Neural crest cell (in vitro differentiated cells): ENCODE measurements at regions not wholly inside any gene's neighbourhood (a gene's known extent, or its start where the extent isn't known, plus 50 kb on each side); places are given as distances from the start of the nearest gene placed in this dataset.

Source experiments
- DNase-seq: peaks from one replicate; pipeline ENCODE4 v3.0.0; 2021; ENCODE audit warnings: low read depth, mixed read lengths, low spot score
- H3K27ac Mint-ChIP-seq: one replicate; pipeline ENCODE4 v1.8.0; 2021; ENCODE audit warnings: mild to moderate bottlenecking, mixed read lengths; ENCODE audit not compliant: unreplicated experiment
- H3K27me3 Mint-ChIP-seq: 2 replicates; pipeline ENCODE4 v1.8.0; 2021; ENCODE audit warnings: low read depth, mild to moderate bottlenecking, mixed read lengths
- H3K36me3 Mint-ChIP-seq: 2 replicates; pipeline ENCODE4 v1.8.0; 2021; ENCODE audit warnings: low read depth, mild to moderate bottlenecking, mixed read lengths
- H3K4me1 Mint-ChIP-seq: 2 replicates; pipeline ENCODE4 v1.8.0; 2021; ENCODE audit warnings: mixed read lengths
- H3K4me3 Mint-ChIP-seq: one replicate; pipeline ENCODE4 v1.8.0; 2021; ENCODE audit warnings: mild to moderate bottlenecking, mixed read lengths
- H3K9me3 Mint-ChIP-seq: 2 replicates; pipeline ENCODE4 v1.8.0; 2021; ENCODE audit warnings: mixed read lengths
- CTCF ChIP-seq: fragments of 200-600 bp; sonication (generic); conservative IDR thresholded peaks from 2 replicates; pipeline ENCODE4 v1.5.0; 2021; ENCODE audit warnings: antibody characterized with exemption, mild to moderate bottlenecking

- Mint-ChIP-seq H3K27ac (no peak overlapping the region), H3K4me3 (no peak overlapping the region), H3K36me3 (no peaks in the 10 kb centered on the region)
Observed at GRCh38 chr6:119848696-119849095, 499.1 kb upstream of the MAN1A1 start.

GRCh38 chr6:119845161-119845560 is 495.6 kb upstream of the MAN1A1 start:
- no peaks in the 10 kb centered on the region for H3K27me3 Mint-ChIP-seq
- no peak for TF ChIP-seq CTCF
- H3K4me1 Mint-ChIP-seq: peaks cover 7% of the 10 kb centered on the region
- peaks cover 3% of the 10 kb centered on the region for H3K9me3 Mint-ChIP-seq
- no peak for DNase-seq
- H3K4me3 Mint-ChIP-seq: no peak overlapping the region
- no peaks in the 10 kb centered on the region for H3K36me3 Mint-ChIP-seq
- no peak overlapping the region for H3K27ac Mint-ChIP-seq

More at GRCh38 chr6:119848696-119849095, 499.1 kb upstream of the MAN1A1 start:
- no peak for TF ChIP-seq CTCF
- Mint-ChIP-seq H3K4me1 (peaks cover 13% of the 10 kb centered on the region), H3K27me3 (no peaks in the 10 kb centered on the region), H3K9me3 (no peaks in the 10 kb centered on the region)
- no peak for DNase-seq

- no peaks in the 10 kb centered on the region for H3K27me3 Mint-ChIP-seq
- DNase-seq: no peak
- H3K9me3 Mint-ChIP-seq: peaks cover 3% of the 10 kb centered on the region
- TF ChIP-seq CTCF: no peak
- H3K27ac Mint-ChIP-seq: no peak overlapping the region
- no peak overlapping the region for H3K4me3 Mint-ChIP-seq
- H3K4me1 Mint-ChIP-seq: peaks cover 7% of the 10 kb centered on the region
- no peaks in the 10 kb centered on the region for H3K36me3 Mint-ChIP-seq
Observed at GRCh38 chr6:119844387-119844786, 494.8 kb upstream of the MAN1A1 start.

GRCh38 chr6:119842191-119842590 is 492.6 kb upstream of the MAN1A1 start:
- no peaks in the 10 kb centered on the region for H3K27me3 Mint-ChIP-seq
- H3K36me3 Mint-ChIP-seq: no peaks in the 10 kb centered on the region
- peaks cover 3% of the 10 kb centered on the region for H3K9me3 Mint-ChIP-seq
- H3K4me1 Mint-ChIP-seq: peaks cover 7% of the 10 kb centered on the region
- no peak overlapping the region for H3K4me3 Mint-ChIP-seq
- DNase-seq: no peak
- H3K27ac Mint-ChIP-seq: no peak overlapping the region
- no peak for TF ChIP-seq CTCF

GRCh38 chr6:119838043-119838442 is 488.5 kb upstream of the MAN1A1 start:
- Mint-ChIP-seq H3K4me1 (no peaks in the 10 kb centered on the region), H3K36me3 (no peaks in the 10 kb centered on the region), H3K27ac (no peak overlapping the region), H3K9me3 (peaks cover 3% of the 10 kb centered on the region), H3K4me3 (no peak overlapping the region), H3K27me3 (no peaks in the 10 kb centered on the region)
- TF ChIP-seq CTCF: no peak
- DNase-seq: no peak

- H3K36me3 Mint-ChIP-seq: no peaks in the 10 kb centered on the region
Observed at GRCh38 chr6:119834418-119834817, 484.9 kb upstream of the MAN1A1 start.

More at GRCh38 chr6:119834418-119834817, 484.9 kb upstream of the MAN1A1 start:
- H3K27ac Mint-ChIP-seq: no peak overlapping the region
- H3K9me3 Mint-ChIP-seq: no peaks in the 10 kb centered on the region
- no peak overlapping the region for H3K4me3 Mint-ChIP-seq
- no peak for TF ChIP-seq CTCF
- DNase-seq: no peak
- H3K4me1 Mint-ChIP-seq: no peaks in the 10 kb centered on the region
- H3K27me3 Mint-ChIP-seq: no peaks in the 10 kb centered on the region
